GM19043 (cell line): ENCODE measurements at regions not wholly inside any gene's neighbourhood (a gene's known extent, or its start where the extent isn't known, plus 50 kb on each side); places are given as distances from the start of the nearest gene placed in this dataset.
"Not testable (repeated sequence)": the region's sequence is repeated elsewhere in the genome, so short reads cannot be mapped to it uniquely, and the experiment has no call there.

ENCODE experiments used
- ATAC-seq: cut with Tn5 transposase; IDR thresholded peaks from one replicate; pipeline ENCODE4 v1.9.1; 2021; ENCODE audit warnings: low read depth; ENCODE audit not compliant: unreplicated experiment

DNA sequence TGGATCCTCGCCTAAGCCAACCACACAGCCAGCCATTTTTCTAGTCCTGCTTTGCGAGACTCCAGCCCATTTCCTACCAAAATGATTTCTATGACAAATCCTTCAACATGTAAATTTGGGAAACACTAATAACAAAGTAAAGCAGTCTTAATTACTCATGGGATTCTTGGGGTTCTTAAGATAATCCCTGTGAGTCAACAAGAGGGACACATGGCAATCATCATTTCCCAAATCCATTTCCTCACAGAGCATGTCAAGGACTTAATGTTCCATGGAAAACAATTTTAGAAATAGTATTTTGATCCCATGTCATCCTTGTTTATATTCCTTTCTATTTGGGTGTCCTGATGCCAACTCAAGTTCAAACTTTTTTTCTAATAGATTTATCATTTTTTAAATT lies 322.7 kb upstream of the NOX3 start:
- no peak for ATAC-seq

DNA sequence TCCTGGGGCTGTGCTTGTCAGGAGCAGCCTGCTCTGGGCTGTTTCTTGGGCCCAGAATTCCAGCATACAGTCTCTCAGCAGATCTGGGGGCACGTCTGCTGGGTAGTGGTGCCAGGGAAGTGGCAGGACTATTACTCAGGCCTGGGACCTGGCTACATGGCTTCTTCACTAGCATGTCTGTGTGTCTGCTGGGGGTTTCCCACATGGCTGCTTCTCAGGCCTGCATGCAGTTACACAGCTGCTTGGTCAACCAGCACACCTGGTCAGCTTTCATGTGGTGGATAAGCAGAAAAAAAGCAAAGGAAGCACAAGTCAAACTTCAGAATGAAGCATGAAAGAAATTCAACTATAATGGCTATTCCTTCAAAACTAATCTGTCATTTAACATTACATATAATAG lies 316.2 kb upstream of the NOX3 start:
- ATAC-seq: no peak

GRCh38 chr6:155770856-155771255 lies 315.2 kb upstream of the NOX3 start:
- no peak for ATAC-seq

DNA sequence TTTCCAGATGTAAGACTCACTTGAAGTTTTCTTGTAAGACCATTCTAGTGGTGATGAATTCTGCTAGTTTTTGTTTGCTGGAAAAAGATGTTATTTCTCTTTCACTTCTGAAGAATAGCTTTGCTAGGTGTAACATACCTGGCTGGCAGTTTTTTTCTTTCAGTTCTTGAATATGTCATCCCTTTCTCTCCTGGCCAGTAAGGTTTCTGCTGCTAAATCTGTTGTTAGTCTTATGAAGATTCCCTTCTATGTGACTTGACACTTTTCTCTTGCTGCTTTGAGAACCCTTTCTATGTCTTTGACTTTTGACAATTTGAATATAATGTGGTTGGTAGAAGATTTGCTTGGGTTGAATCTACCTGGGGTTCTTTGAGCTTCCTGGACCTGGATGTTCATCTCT lies 314.7 kb upstream of the NOX3 start:
- ATAC-seq: no peak

- ATAC-seq: no peak
Observed at GRCh38 chr6:155765275-155766194, 309.9 kb upstream of the NOX3 start.

GRCh38 chr6:155762649-155763048 lies 307.0 kb upstream of the NOX3 start:
- no peak for ATAC-seq

DNA sequence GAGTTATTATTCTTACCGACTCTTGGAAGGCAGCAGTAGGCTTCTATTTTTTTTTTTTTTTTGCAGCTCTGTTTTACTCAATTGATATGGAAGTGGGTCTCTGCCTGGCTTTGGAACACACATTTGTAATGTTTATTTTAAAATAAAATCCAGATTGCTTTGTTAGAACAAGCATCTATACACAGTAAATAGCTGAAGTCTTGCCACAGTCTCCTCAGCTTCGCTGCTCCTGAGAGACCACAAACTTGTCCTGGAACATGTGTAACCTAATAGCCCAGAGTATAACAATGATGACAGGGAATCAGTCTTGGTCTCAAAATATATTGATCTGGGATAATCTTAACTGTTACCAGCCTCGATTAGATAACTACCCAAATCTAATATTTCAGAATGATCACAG lies 299.8 kb upstream of the NOX3 start:
- no peak for ATAC-seq

- not testable (repeated sequence) for ATAC-seq
Observed at GRCh38 chr6:155748778-155749177, 293.1 kb upstream of the NOX3 start.

- ATAC-seq: no peak
Observed at GRCh38 chr6:155747491-155747890, 291.9 kb upstream of the NOX3 start.

- ATAC-seq: no peak
Observed at GRCh38 chr6:155740781-155741399, 285.3 kb upstream of the NOX3 start.

DNA sequence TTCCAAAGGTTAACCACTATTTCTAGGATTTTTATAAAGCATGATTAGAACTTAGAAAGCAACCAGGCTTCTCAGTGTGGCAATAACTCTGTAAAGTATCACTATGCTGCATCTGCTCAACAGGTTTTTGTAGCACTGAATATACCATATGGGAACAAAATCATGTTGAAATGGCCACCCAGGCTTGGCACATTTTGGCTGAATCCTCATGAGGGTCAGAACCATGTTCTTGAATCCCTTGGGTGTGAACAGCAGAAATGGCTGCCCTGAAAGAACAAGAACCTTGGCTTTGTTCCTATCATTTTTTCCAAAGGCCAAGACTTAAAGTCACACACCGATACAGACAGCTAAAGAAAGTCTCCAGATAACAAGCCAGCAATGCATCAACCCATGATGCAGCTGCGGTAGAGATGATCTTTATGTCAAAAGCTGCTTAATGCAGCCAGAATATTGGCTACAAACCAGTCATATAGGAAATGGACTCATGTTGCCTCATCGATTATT lies 283.0 kb upstream of the NOX3 start:
- no peak for ATAC-seq

- no peak for ATAC-seq
Observed at GRCh38 chr6:155717374-155717773, 261.7 kb upstream of the NOX3 start.

DNA sequence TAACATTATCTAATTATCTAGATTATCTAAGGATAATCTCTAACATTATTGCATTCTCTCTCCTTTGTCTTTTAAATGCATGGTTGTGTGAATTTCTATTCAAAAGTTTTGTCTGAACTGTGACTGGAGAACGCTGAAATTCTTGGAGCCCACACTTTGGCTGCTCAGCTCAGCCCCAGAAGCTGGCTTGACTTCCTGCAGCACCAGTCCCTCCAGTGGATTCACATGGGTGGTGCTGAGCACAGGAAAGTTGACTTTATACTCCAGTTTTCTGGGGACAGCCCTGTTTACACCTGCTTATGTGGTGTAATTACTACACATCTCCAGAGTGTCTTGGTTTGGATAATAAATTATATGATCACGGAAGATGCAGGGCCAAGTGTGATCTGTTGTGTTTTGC lies 255.1 kb upstream of the NOX3 start:
- ATAC-seq: no peak

DNA sequence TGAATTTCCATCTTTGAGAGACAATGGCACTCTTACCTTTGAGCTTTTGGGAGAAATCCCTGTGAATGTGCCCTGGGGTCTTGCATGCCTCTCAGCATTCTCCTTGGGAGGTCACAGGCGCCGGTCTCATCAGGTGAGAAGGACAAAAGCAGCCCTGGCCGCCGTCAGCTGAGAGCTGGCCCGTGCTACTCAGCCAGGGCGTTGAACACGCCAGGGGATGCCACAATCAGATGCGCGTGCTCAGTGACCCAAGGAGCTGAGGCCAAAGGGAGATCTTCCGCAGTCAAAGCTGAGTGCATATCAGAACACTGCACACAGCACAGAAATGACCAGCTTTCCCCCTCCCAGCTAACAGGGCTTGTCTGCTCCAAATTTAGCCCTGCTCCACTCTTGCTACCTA lies 253.6 kb upstream of the NOX3 start:
- no peak for ATAC-seq

GRCh38 chr6:155708100-155708499 lies 252.5 kb upstream of the NOX3 start:
- ATAC-seq: no peak

DNA sequence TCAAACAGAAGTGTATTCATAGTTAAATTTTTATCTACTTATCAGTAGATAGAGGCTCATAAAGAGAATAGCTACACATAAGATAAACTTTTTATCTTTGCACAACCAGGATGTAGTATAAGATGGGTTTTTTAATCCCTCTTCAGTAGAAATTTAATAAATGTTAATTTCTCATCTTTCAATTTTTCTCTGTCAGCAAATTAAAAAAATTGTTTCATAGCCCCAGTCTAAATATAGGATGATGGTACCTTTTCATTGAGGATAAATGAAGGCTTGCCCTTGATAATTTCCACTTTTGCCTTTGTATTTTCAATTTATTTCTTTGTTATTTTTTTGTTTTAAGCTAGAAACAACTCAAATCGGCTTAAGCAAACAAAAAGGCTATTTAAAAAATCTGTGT lies 251.2 kb upstream of the NOX3 start:
- no peak for ATAC-seq

DNA sequence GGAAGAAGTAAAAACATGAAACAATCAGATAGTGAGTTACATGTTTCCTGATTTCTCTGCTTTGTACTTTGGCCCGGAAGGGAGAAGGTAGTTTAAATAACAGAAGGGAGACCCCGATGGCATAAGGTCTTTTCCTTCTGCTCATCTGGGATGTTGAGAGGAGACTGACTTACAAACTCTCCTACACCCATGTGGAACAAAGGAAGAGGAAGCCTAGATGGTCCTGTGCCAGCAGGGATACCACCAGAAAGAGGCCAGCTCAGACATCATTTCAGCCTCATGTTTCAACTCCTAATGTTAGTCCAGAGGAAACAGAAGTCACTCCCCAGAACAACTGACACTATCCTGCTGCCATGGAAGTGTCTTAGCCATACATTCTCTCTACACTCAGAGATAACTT lies 250.7 kb upstream of the NOX3 start:
- ATAC-seq: no peak

- no peak for ATAC-seq
Observed at GRCh38 chr6:155701342-155701741, 245.7 kb upstream of the NOX3 start.

GRCh38 chr6:155695495-155695894 lies 239.9 kb upstream of the NOX3 start:
- ATAC-seq: no peak

- no peak for ATAC-seq
Observed at GRCh38 chr6:155694419-155694790, 238.8 kb upstream of the NOX3 start.

- ATAC-seq: no peak
Observed at GRCh38 chr6:155693573-155694418, 238.2 kb upstream of the NOX3 start.
